ENCODE measurements at regions not wholly inside any gene's neighbourhood (a gene's known extent, or its start where the extent isn't known, plus 50 kb on each side); places are given as distances from the start of the nearest gene placed in this dataset.
A peak's percentile ranks its signal among the peaks of the same experiment; 100 is the strongest.

- Histone ChIP-seq H3K4me3 (ENCODE audit: low read length, poor library complexity, severe bottlenecking) (no peak overlapping the region), H4K20me1 (ENCODE audit: insufficient read depth, low read length, poor library complexity, severe bottlenecking) (no peaks in the 10 kb centered on the region), H3K36me3 (ENCODE audit: insufficient read depth, low read length) (no peaks in the 10 kb centered on the region), H2AFZ (ENCODE audit: low read length) (no peak overlapping the region), H3F3A (ENCODE audit: low read depth) (no peaks in the 10 kb centered on the region), H3K4me2 (ENCODE audit: low read depth, low read length, poor library complexity, severe bottlenecking) (no peak overlapping the region), H3K27me3 (ENCODE audit: insufficient read depth, low read length, poor library complexity, severe bottlenecking) (no peaks in the 10 kb centered on the region), H3K9ac (ENCODE audit: low read depth, low read length, poor library complexity, severe bottlenecking) (no peak overlapping the region), H3K9me2 (replicated peaks; ENCODE audit: low read depth, low read length) (no peaks in the 10 kb centered on the region), H3K4me1 (ENCODE audit: insufficient read depth, low read length, poor library complexity, severe bottlenecking) (peaks cover 6% of the 10 kb centered on the region), H3K9me3 (ENCODE audit: insufficient read depth, low read depth, low read length) (no peaks in the 10 kb centered on the region), H3K79me2 (ENCODE audit: insufficient read depth, low read length) (no peaks in the 10 kb centered on the region)
- TF ChIP-seq CTCF (conservative IDR thresholded peaks at IDR 0.05; ENCODE audit: low read length) = no peak
- TF ChIP-seq EZH2phosphoT487 (IDR thresholded peaks at IDR 0.05; ENCODE audit: borderline replicate concordance) = no peak
Measured at GRCh38 chr15:95836536-95836935, 494.0 kb upstream of the NR2F2 start.

GRCh38 chr15:95837341-95838004 is 493.0 kb upstream of the NR2F2 start:
- H3K79me2 ChIP-seq (ENCODE audit: insufficient read depth, low read length) = no peaks in the 10 kb centered on the region
- H3K4me3 ChIP-seq (ENCODE audit: low read length, poor library complexity, severe bottlenecking) = no peak overlapping the region
- no peaks in the 10 kb centered on the region for H3F3A ChIP-seq (ENCODE audit: low read depth)
- TF ChIP-seq EZH2phosphoT487 (IDR thresholded peaks at IDR 0.05; ENCODE audit: borderline replicate concordance) (no peak), CTCF (conservative IDR thresholded peaks at IDR 0.05; ENCODE audit: low read length) (no peak)
- no peaks in the 10 kb centered on the region for H3K9me2 ChIP-seq (replicated peaks; ENCODE audit: low read depth, low read length)
- no peak overlapping the region for H3K9ac ChIP-seq (ENCODE audit: low read depth, low read length, poor library complexity, severe bottlenecking)
- H3K9me3 ChIP-seq (ENCODE audit: insufficient read depth, low read depth, low read length) = no peaks in the 10 kb centered on the region
- no peak overlapping the region for H3K4me2 ChIP-seq (ENCODE audit: low read depth, low read length, poor library complexity, severe bottlenecking)
- no peaks in the 10 kb centered on the region for H4K20me1 ChIP-seq (ENCODE audit: insufficient read depth, low read length, poor library complexity, severe bottlenecking)
- H3K27me3 ChIP-seq (ENCODE audit: insufficient read depth, low read length, poor library complexity, severe bottlenecking) = no peaks in the 10 kb centered on the region
- peaks cover 6% of the 10 kb centered on the region for H3K4me1 ChIP-seq (ENCODE audit: insufficient read depth, low read length, poor library complexity, severe bottlenecking)
- H2AFZ ChIP-seq (ENCODE audit: low read length) = no peak overlapping the region
- H3K36me3 ChIP-seq (ENCODE audit: insufficient read depth, low read length) = no peaks in the 10 kb centered on the region

- Histone ChIP-seq H3K4me1 (ENCODE audit: insufficient read depth, low read length, poor library complexity, severe bottlenecking) (peaks cover 23% of the 10 kb centered on the region), H2AFZ (ENCODE audit: low read length) (peak overlapping the region; percentile 73), H3K9ac (ENCODE audit: low read depth, low read length, poor library complexity, severe bottlenecking) (no peak overlapping the region), H3K9me3 (ENCODE audit: insufficient read depth, low read depth, low read length) (no peaks in the 10 kb centered on the region), H3K9me2 (replicated peaks; ENCODE audit: low read depth, low read length) (no peaks in the 10 kb centered on the region), H3K27me3 (ENCODE audit: insufficient read depth, low read length, poor library complexity, severe bottlenecking) (no peaks in the 10 kb centered on the region), H3K79me2 (ENCODE audit: insufficient read depth, low read length) (no peaks in the 10 kb centered on the region), H4K20me1 (ENCODE audit: insufficient read depth, low read length, poor library complexity, severe bottlenecking) (no peaks in the 10 kb centered on the region), H3K4me3 (ENCODE audit: low read length, poor library complexity, severe bottlenecking) (no peak overlapping the region), H3K4me2 (ENCODE audit: low read depth, low read length, poor library complexity, severe bottlenecking) (peak overlapping the region; percentile 25), H3K36me3 (ENCODE audit: insufficient read depth, low read length) (no peaks in the 10 kb centered on the region), H3F3A (ENCODE audit: low read depth) (no peaks in the 10 kb centered on the region)
- TF ChIP-seq CTCF (conservative IDR thresholded peaks at IDR 0.05; ENCODE audit: low read length) = no peak
- no peak for TF ChIP-seq EZH2phosphoT487 (IDR thresholded peaks at IDR 0.05; ENCODE audit: borderline replicate concordance)
Measured at GRCh38 chr15:95839367-95839782, 491.1 kb upstream of the NR2F2 start.
